ENCODE measurements at regions not wholly inside any gene's neighbourhood (a gene's known extent, or its start where the extent isn't known, plus 50 kb on each side); places are given as distances from the start of the nearest gene placed in this dataset.

GRCh38 chr4:31408121-31408520 lies 688.0 kb downstream of the PCDH7 start:
- Histone ChIP-seq H3K4ac (ENCODE audit: low read depth, low read length) (no peak overlapping the region), H2BK12ac (ENCODE audit: insufficient read length, low read depth, low read length) (no peak overlapping the region), H3K27ac (ENCODE audit: insufficient read length, low read depth, low read length) (no peak overlapping the region), H3K4me1 (ENCODE audit: insufficient read depth, low read length) (no peaks in the 10 kb centered on the region), H3K23me2 (ENCODE audit: insufficient read length, low read depth, low read length, poor library complexity, severe bottlenecking) (no peaks in the 10 kb centered on the region), H2BK5ac (ENCODE audit: insufficient read length, low read length) (no peak overlapping the region), H3K14ac (ENCODE audit: insufficient read depth, low read length) (no peak overlapping the region), H2BK120ac (ENCODE audit: low read depth, low read length, poor library complexity, severe bottlenecking) (no peak overlapping the region), H4K5ac (ENCODE audit: insufficient read length, low read depth, low read length) (no peak overlapping the region), H3K4me2 (ENCODE audit: insufficient read depth, insufficient read length, low read length) (no peak overlapping the region), H2AFZ (ENCODE audit: low read length) (no peak overlapping the region), H2BK15ac (ENCODE audit: low read depth, low read length) (no peak overlapping the region), H3K23ac (ENCODE audit: insufficient read length, low read depth, low read length) (no peak overlapping the region), H2BK20ac (ENCODE audit: low read depth, low read length, poor library complexity, severe bottlenecking) (no peak overlapping the region), H4K91ac (ENCODE audit: insufficient read length, low read depth, low read length) (no peak overlapping the region), H3K9me3 (ENCODE audit: control insufficient read depth, low read depth, low read length) (no peaks in the 10 kb centered on the region), H3T11ph (ENCODE audit: low read length) (no peak overlapping the region), H3K79me2 (ENCODE audit: insufficient read depth, low read length) (no peaks in the 10 kb centered on the region), H3K56ac (ENCODE audit: insufficient read length, low read depth, low read length) (no peak overlapping the region), H4K20me1 (ENCODE audit: control insufficient read depth, insufficient read depth, insufficient read length) (no peaks in the 10 kb centered on the region), H3K27me3 (ENCODE audit: insufficient read depth, low read length) (no peaks in the 10 kb centered on the region), H3K79me1 (ENCODE audit: insufficient read depth, low read depth, low read length, poor library complexity, severe bottlenecking) (no peaks in the 10 kb centered on the region), H2AK5ac (ENCODE audit: insufficient read length, low read length) (no peak overlapping the region), H4K8ac (replicated peaks; ENCODE audit: insufficient read length, low read depth, low read length) (no peak overlapping the region), H3K9ac (ENCODE audit: extremely low read depth, insufficient read length, low read length) (no peak overlapping the region), H3K18ac (ENCODE audit: insufficient read length, low read depth, low read length) (no peak overlapping the region)
- Mint-ChIP-seq H3K36me3 (ENCODE audit: insufficient read depth in 1 of 3, low read depth in 3 of 3) (no peaks in the 10 kb centered on the region), H3K4me1 (no peaks in the 10 kb centered on the region), H3K4me3 (no peak overlapping the region), H3K27ac (no peak overlapping the region), H3K27me3 (ENCODE audit: low read depth) (no peaks in the 10 kb centered on the region), H3K9me3 (no peaks in the 10 kb centered on the region)
- no CpG with 5 or more reads among the region's 3 CpGs for WGBS (ENCODE audit: extremely low coverage, insufficient read length, low lambda C conversion rate)
- TF ChIP-seq, protein P1, sequence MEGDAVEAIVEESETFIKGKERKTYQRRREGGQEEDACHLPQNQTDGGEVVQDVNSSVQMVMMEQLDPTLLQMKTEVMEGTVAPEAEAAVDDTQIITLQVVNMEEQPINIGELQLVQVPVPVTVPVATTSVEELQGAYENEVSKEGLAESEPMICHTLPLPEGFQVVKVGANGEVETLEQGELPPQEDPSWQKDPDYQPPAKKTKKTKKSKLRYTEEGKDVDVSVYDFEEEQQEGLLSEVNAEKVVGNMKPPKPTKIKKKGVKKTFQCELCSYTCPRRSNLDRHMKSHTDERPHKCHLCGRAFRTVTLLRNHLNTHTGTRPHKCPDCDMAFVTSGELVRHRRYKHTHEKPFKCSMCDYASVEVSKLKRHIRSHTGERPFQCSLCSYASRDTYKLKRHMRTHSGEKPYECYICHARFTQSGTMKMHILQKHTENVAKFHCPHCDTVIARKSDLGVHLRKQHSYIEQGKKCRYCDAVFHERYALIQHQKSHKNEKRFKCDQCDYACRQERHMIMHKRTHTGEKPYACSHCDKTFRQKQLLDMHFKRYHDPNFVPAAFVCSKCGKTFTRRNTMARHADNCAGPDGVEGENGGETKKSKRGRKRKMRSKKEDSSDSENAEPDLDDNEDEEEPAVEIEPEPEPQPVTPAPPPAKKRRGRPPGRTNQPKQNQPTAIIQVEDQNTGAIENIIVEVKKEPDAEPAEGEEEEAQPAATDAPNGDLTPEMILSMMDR (conservative IDR thresholded peaks at IDR 0.05), result no peak
- no peak for DNase-seq

Measured in H9 (cell line).